Upper lobe of left lung (tissue), 4 donors: ENCODE measurements at regions not wholly inside any gene's neighbourhood (a gene's known extent, or its start where the extent isn't known, plus 50 kb on each side); places are given as distances from the start of the nearest gene placed in this dataset.

Experiments used
- POLR2A ChIP-seq, 4 donors: fragments of 450-650 bp; IDR thresholded peaks; one replicate each; pipeline ENCODE4 v1.5.1; 2016 to 2017; ENCODE audit warnings: antibody characterized with exemption in 4 of 4, mild to moderate bottlenecking in 2 of 4
- TF ChIP-seq, protein P1 (sequence below), 6 experiments: fragments of 450-650 bp in 4 of 6; fragments of 200-600 bp in 2 of 6; sonication (generic) in 2 of 6; IDR thresholded peaks; one replicate each; pipeline ENCODE4 v1.5.1; 2016 to 2019; ENCODE audit warnings: antibody characterized with exemption in 6 of 6

- TF ChIP-seq POLR2A (IDR thresholded peaks at IDR 0.05): no peak
- TF ChIP-seq, protein P1, sequence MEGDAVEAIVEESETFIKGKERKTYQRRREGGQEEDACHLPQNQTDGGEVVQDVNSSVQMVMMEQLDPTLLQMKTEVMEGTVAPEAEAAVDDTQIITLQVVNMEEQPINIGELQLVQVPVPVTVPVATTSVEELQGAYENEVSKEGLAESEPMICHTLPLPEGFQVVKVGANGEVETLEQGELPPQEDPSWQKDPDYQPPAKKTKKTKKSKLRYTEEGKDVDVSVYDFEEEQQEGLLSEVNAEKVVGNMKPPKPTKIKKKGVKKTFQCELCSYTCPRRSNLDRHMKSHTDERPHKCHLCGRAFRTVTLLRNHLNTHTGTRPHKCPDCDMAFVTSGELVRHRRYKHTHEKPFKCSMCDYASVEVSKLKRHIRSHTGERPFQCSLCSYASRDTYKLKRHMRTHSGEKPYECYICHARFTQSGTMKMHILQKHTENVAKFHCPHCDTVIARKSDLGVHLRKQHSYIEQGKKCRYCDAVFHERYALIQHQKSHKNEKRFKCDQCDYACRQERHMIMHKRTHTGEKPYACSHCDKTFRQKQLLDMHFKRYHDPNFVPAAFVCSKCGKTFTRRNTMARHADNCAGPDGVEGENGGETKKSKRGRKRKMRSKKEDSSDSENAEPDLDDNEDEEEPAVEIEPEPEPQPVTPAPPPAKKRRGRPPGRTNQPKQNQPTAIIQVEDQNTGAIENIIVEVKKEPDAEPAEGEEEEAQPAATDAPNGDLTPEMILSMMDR (IDR thresholded peaks at IDR 0.05): peak in 5 of 6 experiments; percentile 27 to 47 (median 40)
Measured at GRCh38 chr12:114166362-114166761, 200.2 kb upstream of the RBM19 start.
